ENCODE measurements at regions not wholly inside any gene's neighbourhood (a gene's known extent, or its start where the extent isn't known, plus 50 kb on each side); places are given as distances from the start of the nearest gene placed in this dataset.
"Not testable (repeated sequence)": the region's sequence is repeated elsewhere in the genome, so short reads cannot be mapped to it uniquely, and the experiment has no call there.

- peak; percentile 30 for DNase-seq (ENCODE audit: low read depth)
- H3K4me3 ChIP-seq (ENCODE audit: low read depth, low read length): no peak overlapping the region
- TF ChIP-seq CTCF (IDR thresholded peaks at IDR 0.05; ENCODE audit: insufficient read depth, low read length): no peak
Measured at GRCh38 chr20:5482791-5483190, 128.0 kb downstream of the GPCPD1 start.

GRCh38 chr20:5481872-5482271 is 128.9 kb downstream of the GPCPD1 start:
- DNase-seq (ENCODE audit: low read depth): no peak
- H3K4me3 ChIP-seq (ENCODE audit: low read depth, low read length): no peak overlapping the region
- no peak for TF ChIP-seq CTCF (IDR thresholded peaks at IDR 0.05; ENCODE audit: insufficient read depth, low read length)

- DNase-seq (ENCODE audit: low read depth): no peak
- TF ChIP-seq CTCF (IDR thresholded peaks at IDR 0.05; ENCODE audit: insufficient read depth, low read length): no peak
- no peak overlapping the region for H3K4me3 ChIP-seq (ENCODE audit: low read depth, low read length)
Measured at GRCh38 chr20:5480824-5481600, 129.8 kb downstream of the GPCPD1 start.

GRCh38 chr20:5474646-5475550 is 135.9 kb downstream of the GPCPD1 start:
- DNase-seq (ENCODE audit: low read depth): peak; percentile 6
- no peak overlapping the region for H3K4me3 ChIP-seq (ENCODE audit: low read depth, low read length)
- TF ChIP-seq CTCF (IDR thresholded peaks at IDR 0.05; ENCODE audit: insufficient read depth, low read length): no peak

- DNase-seq (ENCODE audit: low read depth); H3K4me3 ChIP-seq (ENCODE audit: low read depth, low read length): not testable (repeated sequence)
Measured at GRCh38 chr20:5471866-5472265, 138.9 kb downstream of the GPCPD1 start.

- no peak for DNase-seq (ENCODE audit: low read depth)
- H3K4me3 ChIP-seq (ENCODE audit: low read depth, low read length): no peak overlapping the region
- TF ChIP-seq CTCF (IDR thresholded peaks at IDR 0.05; ENCODE audit: insufficient read depth, low read length): no peak
Measured at GRCh38 chr20:5471368-5471767, 139.4 kb downstream of the GPCPD1 start.

GRCh38 chr20:5470943-5471342 is 139.9 kb downstream of the GPCPD1 start:
- H3K4me3 ChIP-seq (ENCODE audit: low read depth, low read length): no peak overlapping the region
- no peak for DNase-seq (ENCODE audit: low read depth)
- TF ChIP-seq CTCF (IDR thresholded peaks at IDR 0.05; ENCODE audit: insufficient read depth, low read length): no peak
